GM12892 (cell line): ENCODE measurements at regions not wholly inside any gene's neighbourhood (a gene's known extent, or its start where the extent isn't known, plus 50 kb on each side); places are given as distances from the start of the nearest gene placed in this dataset.

Source experiments
- POLR2A ChIP-seq: IDR thresholded peaks from 2 replicates; pipeline ENCODE4 v1.6.1; 2011; ENCODE audit warnings: low read depth, low read length, control low read depth
- TAF1 ChIP-seq: IDR thresholded peaks from 2 replicates; pipeline ENCODE4 v1.6.1; 2011; ENCODE audit warnings: low read depth, mild to moderate bottlenecking, control low read depth, low read length, borderline replicate concordance

GRCh38 chr7:69169386-69169785 is 428.9 kb upstream of the AUTS2 start:
- TF ChIP-seq POLR2A: no peak
- no peak for TF ChIP-seq TAF1
